ENCODE measurements at regions not wholly inside any gene's neighbourhood (a gene's known extent, or its start where the extent isn't known, plus 50 kb on each side); places are given as distances from the start of the nearest gene placed in this dataset.

DNA sequence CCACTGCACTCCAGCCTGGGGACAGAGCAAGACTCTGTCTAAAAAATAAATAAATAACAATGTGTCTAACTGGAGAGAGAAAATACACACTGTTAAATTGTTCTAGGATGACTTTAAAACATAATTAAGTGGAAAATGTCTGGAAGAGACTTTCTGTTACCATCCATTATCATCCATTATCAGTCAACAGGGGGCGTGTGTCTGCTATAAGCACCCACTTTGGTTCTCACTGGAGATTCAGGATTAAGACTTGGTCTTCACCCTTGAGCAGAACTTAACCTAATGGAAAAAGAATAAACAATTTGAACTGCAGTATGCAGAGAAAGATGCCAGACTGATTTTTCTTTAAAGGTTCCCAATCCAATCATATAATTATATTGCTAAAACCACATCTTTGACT is 999.8 kb upstream of the GYPC start:
- ChIA-PET CTCF (no interaction called here), POLR2A (ENCODE audit: unreplicated experiment) (no interaction called here)
- H3K14ac ChIP-seq (replicated peaks; ENCODE audit: low read depth, low read length) = no peak overlapping the region
- DNase-seq (no peak), ATAC-seq (ENCODE audit: low read depth) (no peak)
- no CpG with 5 or more reads among the region's 1 CpG for WGBS, 2 experiments (ENCODE audit: extremely low coverage in 2 of 2, insufficient read length in 1 of 2)
- H3K4me3 ChIP-seq (ENCODE audit: insufficient read depth, low read depth, low read length) = no peak overlapping the region
- no TSS peak for BruUV-seq (replicated peaks)
- no peaks in the 10 kb centered on the region for H3K27me3 ChIP-seq (ENCODE audit: control insufficient read depth, insufficient read depth, low read length)
- no peak overlapping the region for H2BK20ac ChIP-seq (ENCODE audit: low read depth, low read length)
- intact Hi-C loops (cut with micrococcal nuclease) = no loop called here
- dilution Hi-C loops (cut with HindIII; ENCODE audit: low sequenced_read_pairs, unreplicated experiment) = no loop called here
- in situ Hi-C loops (cut with MboI; ENCODE audit: low sequenced_read_pairs) = no loop called here
- no peak overlapping the region for H2AK9ac ChIP-seq (replicated peaks; ENCODE audit: low read depth, low read length, poor library complexity)
- H4K5ac ChIP-seq (ENCODE audit: low read depth, low read length) = no peak overlapping the region
- no peaks in the 10 kb centered on the region for H3K79me1 ChIP-seq (ENCODE audit: low read depth in 1 of 2, low read length in 2 of 2)
- no peak overlapping the region for H3K4ac ChIP-seq (ENCODE audit: low read depth, low read length)
- H2AFZ ChIP-seq (replicated peaks; ENCODE audit: low read length, poor library complexity) = no peak overlapping the region
- H3K56ac ChIP-seq (ENCODE audit: extremely low read depth, insufficient read depth, low read length) = no peak overlapping the region
- no peak overlapping the region for H3K4me2 ChIP-seq (ENCODE audit: low read depth, low read length)
- H4K20me1 ChIP-seq (ENCODE audit: insufficient read depth, low read length) = no peaks in the 10 kb centered on the region
- no peaks in the 10 kb centered on the region for H3K4me1 ChIP-seq (ENCODE audit: control insufficient read depth, insufficient read depth, low read length)
- no peak overlapping the region for H4K8ac ChIP-seq (ENCODE audit: low read depth in 2 of 2, low read length in 2 of 2)
- no peak overlapping the region for H3K18ac ChIP-seq (ENCODE audit: low read depth, low read length)
- TF ChIP-seq RCOR1 (IDR thresholded peaks at IDR 0.05; ENCODE audit: insufficient replicate concordance, low read length) (no peak), MAZ (IDR thresholded peaks at IDR 0.05; ENCODE audit: borderline replicate concordance, low read depth, low read length) (no peak), MXI1 (IDR thresholded peaks at IDR 0.05; ENCODE audit: borderline replicate concordance, low read depth, low read length) (no peak), RAD21 (IDR thresholded peaks at IDR 0.05; ENCODE audit: low read length) (no peak), SMC3 (IDR thresholded peaks at IDR 0.05; ENCODE audit: low read depth, low read length) (no peak), MAFK (IDR thresholded peaks at IDR 0.05; ENCODE audit: low read depth, low read length) (no peak), RFX5 (IDR thresholded peaks at IDR 0.05; ENCODE audit: low read depth, low read length) (no peak), BHLHE40 (IDR thresholded peaks at IDR 0.05; ENCODE audit: low read depth, low read length) (no peak), POLR2A (IDR thresholded peaks at IDR 0.05; ENCODE audit: low read depth, low read length) (no peak), CHD1 (IDR thresholded peaks at IDR 0.05; ENCODE audit: low read depth, low read length) (no peak), NFE2L2 (IDR thresholded peaks at IDR 0.05; ENCODE audit: low read depth, low read length) (no peak), FOS (IDR thresholded peaks at IDR 0.05; ENCODE audit: low read depth, low read length) (no peak), CEBPB (IDR thresholded peaks at IDR 0.05; ENCODE audit: low read depth, low read length) (no peak)
- TF ChIP-seq, protein P1, sequence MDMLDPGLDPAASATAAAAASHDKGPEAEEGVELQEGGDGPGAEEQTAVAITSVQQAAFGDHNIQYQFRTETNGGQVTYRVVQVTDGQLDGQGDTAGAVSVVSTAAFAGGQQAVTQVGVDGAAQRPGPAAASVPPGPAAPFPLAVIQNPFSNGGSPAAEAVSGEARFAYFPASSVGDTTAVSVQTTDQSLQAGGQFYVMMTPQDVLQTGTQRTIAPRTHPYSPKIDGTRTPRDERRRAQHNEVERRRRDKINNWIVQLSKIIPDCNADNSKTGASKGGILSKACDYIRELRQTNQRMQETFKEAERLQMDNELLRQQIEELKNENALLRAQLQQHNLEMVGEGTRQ (IDR thresholded peaks at IDR 0.05; ENCODE audit: low read depth, low read length) = no peak
- TF ChIP-seq, protein P2, sequence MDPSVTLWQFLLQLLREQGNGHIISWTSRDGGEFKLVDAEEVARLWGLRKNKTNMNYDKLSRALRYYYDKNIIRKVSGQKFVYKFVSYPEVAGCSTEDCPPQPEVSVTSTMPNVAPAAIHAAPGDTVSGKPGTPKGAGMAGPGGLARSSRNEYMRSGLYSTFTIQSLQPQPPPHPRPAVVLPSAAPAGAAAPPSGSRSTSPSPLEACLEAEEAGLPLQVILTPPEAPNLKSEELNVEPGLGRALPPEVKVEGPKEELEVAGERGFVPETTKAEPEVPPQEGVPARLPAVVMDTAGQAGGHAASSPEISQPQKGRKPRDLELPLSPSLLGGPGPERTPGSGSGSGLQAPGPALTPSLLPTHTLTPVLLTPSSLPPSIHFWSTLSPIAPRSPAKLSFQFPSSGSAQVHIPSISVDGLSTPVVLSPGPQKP (IDR thresholded peaks at IDR 0.05; ENCODE audit: borderline replicate concordance, low read depth, low read length) = no peak
- TF ChIP-seq, protein P3, sequence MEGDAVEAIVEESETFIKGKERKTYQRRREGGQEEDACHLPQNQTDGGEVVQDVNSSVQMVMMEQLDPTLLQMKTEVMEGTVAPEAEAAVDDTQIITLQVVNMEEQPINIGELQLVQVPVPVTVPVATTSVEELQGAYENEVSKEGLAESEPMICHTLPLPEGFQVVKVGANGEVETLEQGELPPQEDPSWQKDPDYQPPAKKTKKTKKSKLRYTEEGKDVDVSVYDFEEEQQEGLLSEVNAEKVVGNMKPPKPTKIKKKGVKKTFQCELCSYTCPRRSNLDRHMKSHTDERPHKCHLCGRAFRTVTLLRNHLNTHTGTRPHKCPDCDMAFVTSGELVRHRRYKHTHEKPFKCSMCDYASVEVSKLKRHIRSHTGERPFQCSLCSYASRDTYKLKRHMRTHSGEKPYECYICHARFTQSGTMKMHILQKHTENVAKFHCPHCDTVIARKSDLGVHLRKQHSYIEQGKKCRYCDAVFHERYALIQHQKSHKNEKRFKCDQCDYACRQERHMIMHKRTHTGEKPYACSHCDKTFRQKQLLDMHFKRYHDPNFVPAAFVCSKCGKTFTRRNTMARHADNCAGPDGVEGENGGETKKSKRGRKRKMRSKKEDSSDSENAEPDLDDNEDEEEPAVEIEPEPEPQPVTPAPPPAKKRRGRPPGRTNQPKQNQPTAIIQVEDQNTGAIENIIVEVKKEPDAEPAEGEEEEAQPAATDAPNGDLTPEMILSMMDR (conservative IDR thresholded peaks at IDR 0.05; ENCODE audit: low read depth, low read length) = no peak
- no peak overlapping the region for H4K91ac ChIP-seq (ENCODE audit: insufficient read depth, low read depth, low read length)
- no peaks in the 10 kb centered on the region for H3K36me3 ChIP-seq (ENCODE audit: control insufficient read depth, insufficient read depth, low read length)
- H2BK120ac ChIP-seq (ENCODE audit: low read depth, low read length) = no peak overlapping the region
- H2BK15ac ChIP-seq (ENCODE audit: low read depth, low read length) = no peak overlapping the region
- no peak overlapping the region for H2BK5ac ChIP-seq (ENCODE audit: low read depth, low read length, poor library complexity, severe bottlenecking)
- peaks cover 7% of the 10 kb centered on the region for H3K9me3 ChIP-seq (ENCODE audit: control insufficient read depth, insufficient read depth, low read length)
- H3K9me1 ChIP-seq (ENCODE audit: insufficient read depth, low read length) = no peaks in the 10 kb centered on the region
- H2AK5ac ChIP-seq (ENCODE audit: low read depth, low read length) = no peak overlapping the region
- H3K23ac ChIP-seq (ENCODE audit: low read depth, low read length) = no peak overlapping the region
- H3K27ac ChIP-seq (ENCODE audit: insufficient read depth, low read length) = no peak overlapping the region
- no peak overlapping the region for H3K9ac ChIP-seq (ENCODE audit: low read depth, low read length)

All from IMR-90 (cell line).